Transverse colon (tissue), 4 donors: ENCODE measurements at regions not wholly inside any gene's neighbourhood (a gene's known extent, or its start where the extent isn't known, plus 50 kb on each side); places are given as distances from the start of the nearest gene placed in this dataset.

ENCODE experiments used
- CTCF ChIP-seq, 5 experiments: fragments of 200-600 bp in 3 of 5; fragments of 450-650 bp in 2 of 5; sonication (generic) in 3 of 5; IDR thresholded peaks; 1 replicate in 2 of 5; 2 replicates in 3 of 5; pipeline ENCODE4 v1.5.1; 2016 to 2017; ENCODE audit warnings: antibody characterized with exemption in 5 of 5, inconsistent platforms in 3 of 5, mild to moderate bottlenecking in 2 of 5, moderate library complexity in 1 of 5
- POLR2A ChIP-seq: fragments of 450-650 bp; IDR thresholded peaks from one replicate; pipeline ENCODE4 v1.6.1; 2016; ENCODE audit warnings: antibody characterized with exemption, mild to moderate bottlenecking, moderate library complexity
- POLR2AphosphoS5 ChIP-seq, 3 donors: sonication (generic); formaldehyde crosslinking; IDR thresholded peaks; one replicate each; pipeline ENCODE4 v1.6.1; 2016; ENCODE audit warnings: antibody characterized with exemption in 3 of 3

GRCh38 chr10:128689667-128690066, 563.4 kb upstream of the MKI67 start:
- no peak for TF ChIP-seq CTCF (IDR thresholded peaks at IDR 0.05)
- no peak for TF ChIP-seq POLR2A
- TF ChIP-seq POLR2AphosphoS5 (IDR thresholded peaks at IDR 0.05), result no peak
